GM19467 (cell line): ENCODE measurements at regions not wholly inside any gene's neighbourhood (a gene's known extent, or its start where the extent isn't known, plus 50 kb on each side); places are given as distances from the start of the nearest gene placed in this dataset.
"Not testable (repeated sequence)": the region's sequence is repeated elsewhere in the genome, so short reads cannot be mapped to it uniquely, and the experiment has no call there.

ENCODE experiments used
- ATAC-seq: cut with Tn5 transposase; IDR thresholded peaks from one replicate; pipeline ENCODE4 v1.9.1; 2021; ENCODE audit warnings: mild to moderate bottlenecking, moderate library complexity; ENCODE audit not compliant: unreplicated experiment

- not testable (repeated sequence) for ATAC-seq
Measured at GRCh38 chr7:86375602-86376001, 268.1 kb upstream of the GRM3 start.

DNA sequence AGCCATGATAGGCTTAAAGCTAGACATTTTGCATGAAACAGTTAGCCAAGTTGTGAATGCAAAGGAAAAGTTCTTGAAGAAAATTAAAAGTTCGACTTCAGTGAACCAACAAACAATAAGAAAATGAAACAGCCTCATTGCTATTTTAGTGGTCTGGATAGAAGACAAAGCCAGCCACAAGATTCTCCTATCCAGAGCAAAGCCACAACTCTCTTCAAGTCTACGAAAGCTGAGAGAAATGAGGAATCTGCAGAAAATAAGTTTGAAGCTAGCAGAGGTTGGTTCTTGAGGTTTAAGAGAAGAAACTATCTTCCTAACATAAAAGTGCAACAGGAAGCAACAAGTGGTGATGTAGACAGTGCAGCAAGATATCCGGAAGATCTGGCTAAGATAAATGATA lies 271.4 kb upstream of the GRM3 start:
- no peak for ATAC-seq

DNA sequence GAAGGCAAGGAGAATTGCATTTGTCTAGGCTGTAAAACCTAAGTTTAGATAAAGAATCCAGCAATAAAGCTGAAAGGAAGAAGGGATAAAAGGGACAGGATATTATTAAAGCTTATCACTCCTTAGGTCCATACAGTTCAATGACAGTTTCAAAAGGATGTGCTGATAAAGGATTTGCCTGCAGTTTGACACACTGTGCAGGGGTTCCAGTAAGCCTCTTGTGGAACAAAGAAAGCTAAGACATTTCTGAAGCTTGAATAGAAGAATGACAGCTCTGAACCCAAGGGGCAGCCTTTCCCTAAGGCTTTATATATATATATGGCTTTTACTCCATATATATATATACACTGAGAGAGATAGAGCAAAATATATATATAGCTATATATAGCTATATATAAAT lies 276.8 kb upstream of the GRM3 start:
- ATAC-seq: no peak

DNA sequence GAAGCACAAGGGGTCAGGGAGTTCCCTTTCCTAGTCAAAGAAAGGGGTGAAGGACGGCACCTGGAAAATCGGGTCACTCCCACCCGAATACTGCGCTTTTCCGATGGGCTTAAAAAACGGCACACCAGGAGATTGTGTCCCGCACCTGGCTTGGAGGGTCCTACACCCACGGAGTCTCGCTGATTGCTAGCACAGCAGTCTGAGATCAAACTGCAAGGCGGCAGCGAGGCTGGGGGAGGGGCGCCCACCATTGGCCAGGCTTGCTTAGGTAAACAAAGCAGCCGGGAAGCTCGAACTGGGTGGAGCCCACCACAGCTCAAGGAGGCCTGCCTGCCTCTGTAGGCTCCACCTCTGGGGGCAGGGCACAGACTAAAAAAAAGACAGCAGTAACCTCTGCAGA lies 303.3 kb upstream of the GRM3 start:
- not testable (repeated sequence) for ATAC-seq

- ATAC-seq: no peak
Measured at GRCh38 chr7:86339051-86339450, 304.7 kb upstream of the GRM3 start.

GRCh38 chr7:86328801-86329433 lies 314.8 kb upstream of the GRM3 start:
- ATAC-seq: no peak

- no peak for ATAC-seq
Measured at GRCh38 chr7:86326847-86327246, 316.9 kb upstream of the GRM3 start.

GRCh38 chr7:86320889-86321288 lies 322.8 kb upstream of the GRM3 start:
- ATAC-seq: no peak

DNA sequence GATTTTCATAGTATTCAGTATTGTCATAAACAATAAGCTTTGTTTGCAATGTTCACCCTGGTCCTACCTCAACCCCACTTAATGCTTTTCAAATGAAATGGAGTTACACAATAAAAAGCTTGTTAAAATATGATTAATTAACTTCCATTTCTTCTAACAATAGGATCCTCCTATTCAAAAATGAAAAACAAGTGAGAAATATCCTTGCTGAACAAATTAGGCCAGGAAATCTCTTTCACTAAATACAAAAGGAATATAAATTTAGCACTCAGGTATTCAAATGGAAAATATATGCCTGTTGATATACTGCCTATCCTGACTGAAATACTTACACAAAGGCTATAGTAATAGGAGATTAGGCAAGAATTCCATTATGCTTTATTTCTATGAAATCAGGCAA lies 323.4 kb upstream of the GRM3 start:
- no peak for ATAC-seq

DNA sequence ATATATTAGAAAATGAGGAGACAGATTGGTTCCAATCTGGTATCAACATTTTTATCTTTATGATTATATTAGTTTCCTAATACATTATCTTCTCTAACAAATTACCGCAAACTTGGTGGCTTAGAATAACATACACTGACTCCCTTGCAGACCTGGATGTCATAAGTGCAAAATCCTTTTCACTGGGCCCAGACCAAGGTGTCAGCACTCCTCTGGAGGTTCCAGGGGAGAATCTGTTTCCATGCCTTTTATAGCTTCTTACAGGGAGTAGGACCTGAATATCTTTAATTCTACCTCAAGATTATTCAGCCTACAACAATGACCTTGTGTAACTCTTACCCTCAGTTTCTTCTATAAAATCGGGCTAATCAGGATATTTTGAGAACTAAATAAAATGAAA lies 329.9 kb upstream of the GRM3 start:
- no peak for ATAC-seq

DNA sequence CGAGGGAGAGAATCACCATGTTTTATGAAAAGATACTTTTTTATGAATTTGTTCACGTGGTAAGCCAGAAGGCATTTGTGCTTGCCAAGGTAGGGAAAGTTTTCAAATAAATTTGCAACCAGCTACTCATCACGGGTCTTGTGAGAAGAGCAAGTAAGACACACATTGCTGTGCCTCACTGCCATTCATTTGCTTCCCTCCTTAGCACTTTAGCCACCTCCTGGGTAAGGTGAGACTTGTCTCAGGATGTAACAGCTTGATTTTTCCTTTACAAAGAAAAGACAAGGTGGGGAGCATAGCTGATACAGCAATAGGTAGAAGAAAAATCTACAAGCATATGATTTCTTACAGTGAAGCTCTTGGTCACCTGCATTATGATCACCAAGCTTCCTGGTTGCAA lies 342.4 kb upstream of the GRM3 start:
- ATAC-seq: no peak

GRCh38 chr7:86295526-86295925 lies 348.2 kb upstream of the GRM3 start:
- ATAC-seq: no peak

- ATAC-seq: no peak
Measured at GRCh38 chr7:86282014-86282682, 361.6 kb upstream of the GRM3 start.

DNA sequence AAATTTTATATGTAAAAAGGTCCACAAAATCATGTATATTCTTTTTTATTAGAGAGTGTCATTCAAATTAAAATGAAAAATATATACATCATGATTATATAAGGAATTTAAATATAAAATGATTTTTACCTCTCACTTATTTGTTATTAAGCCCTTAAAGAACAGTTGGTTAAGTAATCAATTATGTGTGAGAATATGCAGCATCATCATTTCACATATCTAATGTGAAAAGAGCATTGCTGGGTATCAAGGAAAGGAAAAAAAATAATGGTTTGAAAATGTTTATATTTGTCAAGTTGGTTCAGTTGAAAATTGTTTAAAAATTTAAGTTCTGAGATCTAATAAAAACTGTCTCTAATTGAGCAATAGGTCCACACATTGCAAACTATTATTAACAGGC lies 363.6 kb upstream of the GRM3 start:
- no peak for ATAC-seq

- no peak for ATAC-seq
Measured at GRCh38 chr7:86262781-86263180, 380.9 kb upstream of the GRM3 start.

GRCh38 chr7:86257894-86258293 lies 385.8 kb upstream of the GRM3 start:
- no peak for ATAC-seq

DNA sequence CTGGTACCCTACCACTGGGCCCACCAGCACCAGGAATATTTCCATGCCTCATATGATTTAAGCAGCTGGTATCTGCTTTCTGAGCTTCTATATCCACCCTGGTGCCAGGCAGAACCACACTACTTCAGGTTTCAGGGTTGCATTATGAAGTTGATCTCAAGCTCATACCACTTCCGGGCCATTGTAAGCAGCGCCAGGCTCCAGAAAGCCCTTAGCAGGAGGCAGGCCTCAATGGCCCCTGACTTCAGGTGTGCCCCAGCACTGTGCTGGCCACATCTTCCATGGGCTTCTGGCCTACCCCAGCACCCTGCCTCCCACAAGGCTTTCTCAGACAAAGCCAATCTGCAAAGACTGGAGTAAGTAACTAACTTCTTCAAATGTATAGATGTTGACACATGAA lies 391.3 kb upstream of the GRM3 start:
- ATAC-seq: no peak

DNA sequence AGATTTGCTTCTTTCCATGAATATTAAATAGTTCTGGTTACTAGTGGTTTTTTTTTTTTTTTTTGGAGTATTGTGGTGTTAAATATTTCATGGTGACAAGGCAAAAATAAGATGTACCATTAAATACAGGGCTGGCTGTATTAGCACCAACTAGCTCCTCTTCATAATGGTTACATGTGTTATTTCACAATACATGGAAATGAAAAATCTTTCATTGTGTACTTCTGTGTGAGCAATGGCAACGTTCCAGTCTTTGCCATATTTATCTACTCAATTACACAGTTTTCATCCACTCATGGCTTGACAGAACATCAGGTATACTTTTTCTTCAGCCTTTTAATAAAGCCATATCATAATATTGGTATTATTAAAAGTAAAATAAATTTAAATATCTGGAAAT lies 394.7 kb upstream of the GRM3 start:
- no peak for ATAC-seq

GRCh38 chr7:86243171-86243570 lies 400.5 kb upstream of the GRM3 start:
- no peak for ATAC-seq

GRCh38 chr7:86226191-86226590 lies 417.5 kb upstream of the GRM3 start:
- ATAC-seq: no peak

DNA sequence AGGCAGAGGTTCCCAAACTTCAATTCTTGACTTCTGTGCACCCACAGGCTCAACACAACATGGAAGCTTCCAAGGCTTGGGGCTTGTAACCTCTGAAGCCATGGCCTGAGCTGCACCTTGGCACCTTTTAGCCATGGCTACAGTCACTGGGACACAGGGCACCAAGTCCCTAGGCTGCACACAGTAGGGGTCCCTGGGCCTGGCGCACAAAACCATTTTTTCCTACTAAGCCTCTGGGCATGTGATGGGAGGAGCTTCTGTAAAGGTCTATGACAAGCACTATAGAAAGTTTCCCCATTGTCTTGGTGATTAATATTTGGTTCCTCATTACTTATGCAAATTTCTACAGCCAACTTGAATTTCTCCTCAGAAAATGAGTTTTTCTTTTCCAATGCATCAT lies 420.9 kb upstream of the GRM3 start:
- ATAC-seq: no peak

DNA sequence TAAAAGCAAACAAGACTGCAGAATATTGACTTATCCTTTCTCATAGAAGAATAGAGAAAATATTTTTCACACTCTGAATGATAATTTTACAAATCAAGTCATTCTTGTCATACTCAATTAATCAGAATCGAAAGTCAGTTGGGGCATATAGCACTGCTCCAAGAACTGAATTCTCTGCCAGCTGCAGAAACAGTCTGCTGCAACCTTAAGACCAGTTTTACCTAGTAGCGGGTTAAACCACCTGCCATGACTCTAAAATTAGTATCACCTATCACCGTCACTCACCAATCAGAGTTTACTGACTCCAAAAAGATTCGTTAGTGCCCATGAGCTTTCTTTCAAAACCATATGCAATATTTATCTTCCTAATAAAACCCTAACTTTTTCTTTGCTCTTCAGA lies 429.0 kb upstream of the GRM3 start:
- no peak for ATAC-seq

GRCh38 chr7:86212976-86213375 lies 430.7 kb upstream of the GRM3 start:
- no peak for ATAC-seq
